Suprapubic skin (tissue), 4 donors: ENCODE measurements at regions not wholly inside any gene's neighbourhood (a gene's known extent, or its start where the extent isn't known, plus 50 kb on each side); places are given as distances from the start of the nearest gene placed in this dataset.

ENCODE experiments used
- EP300 ChIP-seq: sonication (generic); formaldehyde crosslinking; IDR thresholded peaks from one replicate; pipeline ENCODE4 v1.6.1; 2017; ENCODE audit warnings: antibody characterized with exemption
- POLR2A ChIP-seq, 2 donors: fragments of 450-650 bp; IDR thresholded peaks; one replicate each; pipeline ENCODE4 v1.6.1; 2017; ENCODE audit warnings: antibody characterized with exemption in 2 of 2, mild to moderate bottlenecking in 2 of 2, moderate library complexity in 2 of 2
- POLR2AphosphoS5 ChIP-seq, 3 donors: sonication (generic); formaldehyde crosslinking; IDR thresholded peaks; one replicate each; pipeline ENCODE4 v1.6.1; 2017; ENCODE audit warnings: antibody characterized with exemption in 3 of 3
- TF ChIP-seq, protein P1 (sequence below), 2 donors: fragments of 200-600 bp in 1 of 2; fragments of 450-650 bp in 1 of 2; sonication (generic) in 1 of 2; IDR thresholded peaks; one replicate each; pipeline ENCODE4 v1.5.1; 2016 to 2019; ENCODE audit warnings: antibody characterized with exemption in 2 of 2, mild to moderate bottlenecking in 1 of 2, moderate library complexity in 1 of 2

DNA sequence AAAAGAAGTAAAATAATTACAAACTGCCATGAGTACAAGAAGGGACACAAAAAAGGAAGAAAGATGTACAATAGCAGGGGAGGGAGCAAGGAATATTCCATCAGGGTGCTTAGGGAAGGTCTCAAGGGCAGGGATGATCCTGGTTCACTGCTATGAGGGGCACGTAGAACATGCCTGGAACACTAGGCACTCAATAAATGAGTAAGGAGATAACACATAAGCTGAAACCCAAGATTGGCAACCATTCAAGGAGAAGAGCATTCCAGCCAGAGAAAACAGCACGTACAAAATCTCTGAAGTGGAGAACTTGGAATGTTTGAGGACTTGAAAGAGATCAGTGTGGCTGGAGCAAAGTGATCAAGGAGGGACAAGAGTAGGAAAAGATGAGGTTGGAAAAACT, 103.2 kb downstream of the FAM161A start:
- TF ChIP-seq, protein P1, sequence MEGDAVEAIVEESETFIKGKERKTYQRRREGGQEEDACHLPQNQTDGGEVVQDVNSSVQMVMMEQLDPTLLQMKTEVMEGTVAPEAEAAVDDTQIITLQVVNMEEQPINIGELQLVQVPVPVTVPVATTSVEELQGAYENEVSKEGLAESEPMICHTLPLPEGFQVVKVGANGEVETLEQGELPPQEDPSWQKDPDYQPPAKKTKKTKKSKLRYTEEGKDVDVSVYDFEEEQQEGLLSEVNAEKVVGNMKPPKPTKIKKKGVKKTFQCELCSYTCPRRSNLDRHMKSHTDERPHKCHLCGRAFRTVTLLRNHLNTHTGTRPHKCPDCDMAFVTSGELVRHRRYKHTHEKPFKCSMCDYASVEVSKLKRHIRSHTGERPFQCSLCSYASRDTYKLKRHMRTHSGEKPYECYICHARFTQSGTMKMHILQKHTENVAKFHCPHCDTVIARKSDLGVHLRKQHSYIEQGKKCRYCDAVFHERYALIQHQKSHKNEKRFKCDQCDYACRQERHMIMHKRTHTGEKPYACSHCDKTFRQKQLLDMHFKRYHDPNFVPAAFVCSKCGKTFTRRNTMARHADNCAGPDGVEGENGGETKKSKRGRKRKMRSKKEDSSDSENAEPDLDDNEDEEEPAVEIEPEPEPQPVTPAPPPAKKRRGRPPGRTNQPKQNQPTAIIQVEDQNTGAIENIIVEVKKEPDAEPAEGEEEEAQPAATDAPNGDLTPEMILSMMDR (IDR thresholded peaks at IDR 0.05): no peak
- no peak for TF ChIP-seq POLR2A (IDR thresholded peaks at IDR 0.05)
- no peak for TF ChIP-seq POLR2AphosphoS5 (IDR thresholded peaks at IDR 0.05)
- TF ChIP-seq EP300: no peak
